ENCODE measurements at regions not wholly inside any gene's neighbourhood (a gene's known extent, or its start where the extent isn't known, plus 50 kb on each side); places are given as distances from the start of the nearest gene placed in this dataset.
A peak's percentile ranks its signal among the peaks of the same experiment; 100 is the strongest.
"Not testable (repeated sequence)": the region's sequence is repeated elsewhere in the genome, so short reads cannot be mapped to it uniquely, and the experiment has no call there.

DNA sequence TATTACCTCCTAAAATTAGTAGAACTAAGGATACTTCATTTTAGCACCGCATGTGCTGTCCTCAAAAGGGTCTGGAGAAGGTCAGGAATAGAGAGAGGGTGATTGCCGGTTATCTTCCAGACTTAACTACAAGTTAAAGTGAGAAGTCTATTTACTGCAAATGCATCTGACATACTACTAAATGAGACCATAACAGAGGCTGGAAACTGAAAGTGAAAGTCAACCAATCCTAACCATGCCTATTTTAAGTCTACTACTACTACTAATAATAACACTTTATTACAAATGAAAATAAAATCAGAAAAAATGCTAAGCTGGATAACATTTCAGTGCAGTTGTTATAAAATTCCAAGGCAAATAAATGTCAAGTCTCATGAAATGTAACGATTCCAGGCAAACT, 244.7 kb downstream of the KIF20B start:
- peak; percentile 29 for DNase-seq (ENCODE audit: low read depth)

DNA sequence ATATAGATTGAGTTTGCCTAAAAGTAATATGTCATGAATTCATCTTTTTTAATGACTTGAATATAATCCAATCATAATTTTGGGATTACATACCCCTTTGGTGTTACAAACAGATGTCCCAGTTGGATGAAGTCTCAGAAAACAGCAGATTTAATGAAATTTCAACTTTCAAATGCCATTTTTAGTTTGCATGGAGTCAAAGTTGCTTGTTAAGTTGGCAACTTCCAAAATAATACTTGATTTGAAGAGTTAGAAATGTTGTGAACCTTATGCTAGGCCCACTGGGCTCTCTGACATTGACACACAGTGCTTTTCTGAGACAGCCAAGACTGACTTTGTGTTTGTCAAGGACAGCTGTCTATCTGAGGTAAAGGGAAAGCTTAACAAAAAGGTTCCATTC, 248.1 kb downstream of the KIF20B start:
- DNase-seq (ENCODE audit: low read depth), result no peak

DNA sequence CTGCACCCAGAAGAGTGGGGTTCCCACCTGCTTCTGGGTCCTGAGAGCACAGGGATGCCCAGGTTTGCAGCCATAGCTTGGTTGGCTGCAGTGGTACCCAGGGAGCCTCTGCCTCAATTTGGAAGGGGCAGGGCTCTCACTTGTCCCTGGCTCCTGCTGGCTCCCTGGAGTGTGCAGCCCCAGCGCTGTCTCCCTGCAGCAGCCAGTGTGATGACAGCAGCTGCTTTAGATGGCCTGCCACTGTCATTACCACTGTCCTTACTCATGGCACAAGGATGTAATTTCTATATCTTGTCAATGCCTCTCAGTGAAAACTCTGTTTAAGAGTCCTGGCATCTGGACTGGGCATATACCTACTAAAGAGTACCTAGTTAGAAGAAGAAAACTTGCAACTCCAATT, 250.9 kb downstream of the KIF20B start:
- no peak for DNase-seq (ENCODE audit: low read depth)

DNA sequence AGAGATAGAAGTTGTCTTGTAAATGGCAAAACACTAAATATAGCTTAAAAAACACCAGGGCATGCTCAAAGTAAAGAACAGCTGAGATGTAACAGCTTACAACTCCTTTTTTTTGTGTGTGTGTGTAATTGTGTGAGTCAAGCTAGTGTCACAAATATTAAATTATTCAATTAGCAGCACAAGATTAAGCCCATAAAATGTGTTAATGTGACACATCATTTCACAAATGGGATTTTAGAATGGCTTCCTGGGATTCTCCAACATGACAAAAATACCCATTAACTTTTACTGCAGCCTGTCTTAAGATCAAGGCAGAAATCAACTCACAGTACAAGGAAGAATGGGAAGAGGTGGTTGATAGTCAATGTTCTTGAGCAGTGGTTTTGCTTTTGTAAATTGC, 251.4 kb downstream of the KIF20B start:
- no peak for DNase-seq (ENCODE audit: low read depth)

DNA sequence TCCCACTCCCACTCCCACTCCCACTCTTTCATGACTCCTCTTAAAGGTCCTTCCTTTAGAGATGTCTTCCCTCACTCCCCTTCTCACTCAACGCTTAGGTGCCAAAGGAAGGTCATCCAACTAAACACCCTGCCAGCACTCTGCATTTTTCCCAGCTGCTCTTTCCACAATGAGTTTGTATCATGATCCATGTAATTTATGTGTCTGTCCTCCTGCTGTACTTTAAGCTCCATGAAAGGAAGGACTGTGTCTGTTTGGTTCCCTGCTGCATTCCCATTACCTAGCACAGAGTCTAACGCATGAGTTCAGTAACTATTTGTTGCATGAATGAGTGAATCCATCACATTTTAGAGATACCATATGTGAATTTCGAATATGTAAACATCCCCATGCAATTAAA, 252.7 kb downstream of the KIF20B start:
- no peak for DNase-seq (ENCODE audit: low read depth)

DNA sequence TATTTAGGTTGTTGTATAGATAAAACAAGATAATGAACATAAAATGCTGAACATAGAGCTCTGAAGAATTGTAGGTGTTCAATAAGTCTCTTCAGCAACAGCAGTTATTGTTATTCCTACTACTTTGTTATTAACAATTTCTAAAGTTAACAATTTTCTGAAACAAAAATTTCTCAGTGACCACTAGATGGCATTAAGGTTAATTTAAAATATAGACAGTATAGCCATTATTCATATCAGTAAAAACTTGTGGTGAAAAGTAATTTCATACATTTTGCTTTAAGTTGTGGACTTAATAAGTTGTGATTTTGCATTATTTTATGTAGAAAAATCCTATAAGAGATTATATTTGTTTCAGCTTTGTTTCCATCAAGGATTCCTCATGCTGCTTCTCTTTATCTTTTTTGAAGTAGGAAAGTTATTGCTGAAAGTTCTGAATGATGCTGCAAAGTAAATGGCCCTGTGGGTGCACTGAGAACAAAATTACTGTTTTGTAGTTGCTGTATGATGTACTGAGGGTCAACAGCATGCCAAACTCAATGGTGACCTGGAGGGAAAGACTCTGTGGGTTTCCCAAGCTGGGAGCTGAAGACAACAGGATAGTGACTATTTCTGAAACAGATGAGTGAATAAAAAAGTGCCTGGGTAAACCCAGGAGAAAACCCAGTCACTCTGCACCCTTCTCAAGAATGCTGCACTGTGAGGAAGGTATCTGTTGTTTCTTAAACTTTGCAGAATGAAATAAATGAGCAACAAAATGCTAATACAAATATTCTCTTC, 253.6 kb downstream of the KIF20B start:
- DNase-seq (ENCODE audit: low read depth), result no peak

DNA sequence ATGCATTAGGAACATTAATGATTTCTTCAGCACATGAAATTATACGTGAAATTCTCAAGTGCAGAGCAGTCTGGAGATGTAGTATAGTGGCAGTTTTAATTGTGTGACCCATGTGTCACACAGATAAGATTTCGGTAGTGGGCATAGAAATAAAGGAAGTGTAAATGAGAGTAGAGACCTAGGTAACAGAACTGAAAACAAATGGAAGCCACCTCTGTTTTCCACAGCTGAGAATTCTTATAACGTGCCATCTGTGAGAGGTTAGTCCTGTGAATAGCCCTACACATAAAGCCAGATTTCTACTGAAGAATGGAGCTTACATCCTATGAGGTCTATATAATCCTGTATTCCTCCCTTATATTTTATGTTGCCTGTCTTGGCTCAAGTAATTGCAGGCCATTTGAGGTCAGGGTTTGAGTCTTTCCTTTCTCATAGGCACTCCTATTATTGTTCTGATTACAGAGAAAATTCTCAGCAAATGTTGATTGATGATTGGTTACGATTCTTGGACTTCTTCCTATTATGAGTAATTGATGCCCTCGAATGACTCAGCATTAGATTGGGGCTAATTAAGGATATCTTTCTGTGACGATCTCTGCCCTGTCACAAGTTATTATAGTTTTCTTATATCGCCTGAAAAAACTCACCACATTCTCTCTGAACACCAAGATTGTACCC, 258.2 kb downstream of the KIF20B start:
- DNase-seq (ENCODE audit: low read depth), result no peak

DNA sequence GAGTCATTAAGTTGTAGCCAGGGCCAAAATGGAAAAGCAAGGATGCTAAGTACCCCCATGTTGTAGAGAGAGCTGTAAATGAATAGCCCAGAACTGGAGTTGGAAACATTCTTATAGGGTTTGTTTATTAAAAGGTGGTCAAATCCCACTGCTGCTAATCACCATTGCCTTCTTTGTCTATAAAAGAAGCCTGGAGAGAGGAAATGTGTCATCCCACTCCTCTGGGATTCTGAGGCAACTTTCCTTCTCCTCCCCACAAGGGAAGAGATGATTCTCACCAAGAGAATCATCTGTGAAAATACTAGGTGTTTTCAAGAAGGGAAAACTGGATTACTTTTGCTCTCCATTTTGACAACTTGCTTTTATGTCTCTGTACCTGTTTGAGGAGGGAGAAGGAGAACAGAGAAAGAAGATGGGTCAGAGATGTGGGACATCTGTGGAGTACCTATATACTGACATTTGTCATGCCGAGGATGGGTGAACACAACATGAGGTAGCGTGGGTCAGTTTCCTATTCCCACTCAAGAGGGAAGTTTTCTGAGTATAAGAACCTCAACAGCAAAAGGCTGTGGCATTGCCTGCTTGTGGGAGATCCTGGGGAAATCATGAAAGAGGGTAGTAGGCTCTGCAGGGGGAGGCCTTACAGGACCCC, 262.2 kb downstream of the KIF20B start:
- no peak for DNase-seq (ENCODE audit: low read depth)

DNA sequence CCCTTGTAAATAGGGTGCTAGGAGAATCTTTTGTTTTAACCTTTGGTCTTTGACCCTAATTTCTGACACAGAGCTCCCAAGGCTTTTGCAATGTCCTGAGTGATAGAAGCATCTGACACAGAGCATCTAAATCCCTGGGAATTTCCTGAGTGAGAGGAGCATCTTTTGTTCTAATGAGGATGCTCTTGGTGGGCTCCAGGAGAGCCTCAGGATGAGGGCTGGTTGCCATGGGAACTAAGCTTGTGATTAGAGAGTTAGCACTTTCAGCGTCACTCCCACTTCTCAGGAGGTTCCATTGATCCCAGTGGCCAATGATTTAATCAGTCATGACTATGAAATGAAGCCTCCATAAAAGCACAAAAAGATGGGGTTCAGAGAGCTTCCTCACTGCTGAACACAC, 264.8 kb downstream of the KIF20B start:
- DNase-seq (ENCODE audit: low read depth), result no peak

DNA sequence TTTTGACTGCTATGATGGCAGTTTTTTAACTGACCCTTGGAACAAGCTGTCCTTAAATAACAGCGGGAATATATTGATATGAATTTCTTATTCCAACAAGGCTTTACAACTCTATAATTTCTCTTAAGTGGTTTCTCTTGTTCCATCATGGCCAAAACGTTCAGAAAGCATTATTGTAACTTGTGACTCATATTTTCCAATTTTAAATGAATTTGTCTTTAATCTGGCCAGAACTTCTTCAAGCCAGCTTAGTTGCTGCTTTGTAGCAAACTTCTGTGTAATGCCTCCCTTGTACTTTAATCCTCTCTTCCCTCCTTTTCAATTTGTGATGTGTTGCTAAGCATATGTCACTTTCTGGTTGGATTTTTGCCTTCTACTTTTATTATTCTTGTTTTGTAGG, 271.9 kb downstream of the KIF20B start:
- no peak for DNase-seq (ENCODE audit: low read depth)

DNA sequence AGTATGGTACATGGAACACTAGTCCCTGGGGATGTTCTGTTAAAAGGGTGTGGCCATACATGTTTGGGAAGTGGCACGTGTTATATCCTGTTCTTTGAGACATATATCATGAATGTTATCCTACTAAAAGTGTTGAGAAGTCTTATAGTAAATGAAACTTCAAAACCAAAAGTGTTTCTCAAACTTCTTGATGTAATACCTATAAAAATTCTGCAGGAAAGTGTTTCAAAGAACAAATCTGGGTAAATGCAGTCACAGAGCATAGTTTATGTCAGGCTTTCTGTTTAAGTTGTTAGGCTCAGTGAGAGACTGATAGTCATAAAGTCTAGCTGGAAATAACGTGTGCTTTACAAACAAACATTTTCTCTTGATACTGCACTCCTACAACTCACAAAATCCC, 273.7 kb downstream of the KIF20B start:
- no peak for DNase-seq (ENCODE audit: low read depth)

DNA sequence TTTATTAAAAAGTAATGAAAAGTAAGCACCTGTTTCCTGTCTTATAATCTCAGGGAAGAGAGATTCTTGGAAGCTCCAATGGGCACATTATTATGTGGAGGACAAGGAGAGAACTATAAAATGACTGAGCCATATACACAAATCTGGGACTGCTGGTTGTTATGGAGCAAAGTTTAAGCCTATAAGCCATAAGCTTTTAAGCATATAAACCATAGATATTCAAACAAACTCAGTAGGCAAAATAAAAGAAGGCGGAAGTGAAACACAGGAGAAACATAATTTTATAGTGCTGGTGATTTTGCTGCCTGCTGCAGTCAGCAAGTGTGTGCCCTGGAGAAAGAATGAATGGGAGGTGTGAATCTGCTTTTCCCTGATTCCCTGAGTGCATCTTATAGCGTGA, 274.4 kb downstream of the KIF20B start:
- no peak for DNase-seq (ENCODE audit: low read depth)

DNA sequence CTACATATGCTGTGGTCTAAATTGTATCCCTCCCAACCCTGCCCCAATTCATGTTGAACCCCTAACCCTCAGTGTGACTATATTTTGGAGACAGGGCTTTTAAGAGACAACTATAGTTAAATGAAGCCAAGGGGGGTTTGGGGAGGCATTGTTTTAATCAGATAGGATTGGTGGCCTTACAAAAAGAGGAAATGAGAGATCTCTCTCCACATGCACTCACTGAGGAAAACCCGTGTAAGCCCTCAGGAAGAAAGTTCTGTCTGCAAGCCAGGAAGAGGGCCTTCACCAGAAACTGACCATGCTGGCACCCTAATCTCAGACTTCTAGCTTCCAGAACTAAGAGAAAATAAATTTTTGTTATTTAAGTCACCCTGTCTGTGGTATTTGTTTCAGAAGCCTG, 276.7 kb downstream of the KIF20B start:
- no peak for DNase-seq (ENCODE audit: low read depth)

DNA sequence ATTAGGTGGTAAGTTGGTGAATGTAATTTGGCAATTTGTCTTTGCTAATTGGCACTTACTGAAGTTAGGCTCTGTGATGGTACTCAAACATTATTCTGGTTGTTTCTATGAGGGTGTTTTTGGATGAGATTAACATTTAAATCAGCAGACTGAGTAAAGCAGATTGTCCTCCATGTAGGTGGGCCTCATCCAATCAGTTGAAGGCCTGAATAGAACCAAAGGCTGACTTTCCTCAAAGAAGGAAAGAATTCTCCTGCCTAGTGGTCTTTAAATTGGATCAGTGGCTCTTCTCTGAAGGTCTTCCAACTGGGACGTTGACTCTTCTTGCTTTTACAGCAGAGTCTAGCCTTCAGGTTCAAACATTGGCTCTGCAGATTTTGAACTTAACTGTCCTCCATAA, 278.3 kb downstream of the KIF20B start:
- DNase-seq (ENCODE audit: low read depth), result no peak

DNA sequence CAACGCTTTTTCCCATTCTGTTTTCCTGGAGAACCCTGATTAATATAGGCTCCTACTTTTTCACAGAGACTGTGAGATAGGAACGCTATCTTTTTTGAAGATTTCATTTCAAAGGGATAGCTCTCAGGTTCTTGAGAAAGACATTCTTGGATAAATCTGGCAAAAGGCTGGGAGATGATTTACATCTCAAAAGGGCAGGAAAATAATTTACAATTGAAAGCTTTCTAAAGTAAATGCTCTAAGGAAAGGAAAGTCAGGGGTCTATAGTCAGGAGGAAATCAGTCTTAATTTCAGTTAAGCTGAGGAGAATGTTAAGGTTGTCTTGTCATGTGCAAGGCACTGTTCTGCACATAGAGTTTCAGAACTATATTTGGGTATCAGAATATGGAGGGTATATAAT, 278.8 kb downstream of the KIF20B start:
- DNase-seq (ENCODE audit: low read depth), result no peak

DNA sequence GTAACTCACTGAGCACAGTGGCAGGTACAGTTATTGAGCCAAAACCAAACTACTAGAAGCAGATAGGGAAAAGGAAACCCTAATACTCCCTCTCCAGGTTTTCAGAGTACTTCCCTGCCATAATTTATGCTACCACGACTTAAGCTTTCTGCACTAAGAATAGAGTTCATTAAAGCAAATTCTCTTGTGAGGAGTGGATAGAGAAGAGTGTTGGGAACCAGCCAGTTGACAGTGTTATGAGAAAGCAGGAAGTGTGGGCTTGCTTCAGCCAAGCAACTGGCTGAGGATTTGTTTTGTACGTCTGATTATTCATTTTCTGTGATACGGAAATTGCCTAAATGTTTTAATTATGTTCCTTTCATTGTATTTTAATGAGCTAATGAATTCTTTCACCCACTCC, 280.5 kb downstream of the KIF20B start:
- DNase-seq (ENCODE audit: low read depth), result peak; percentile 14

DNA sequence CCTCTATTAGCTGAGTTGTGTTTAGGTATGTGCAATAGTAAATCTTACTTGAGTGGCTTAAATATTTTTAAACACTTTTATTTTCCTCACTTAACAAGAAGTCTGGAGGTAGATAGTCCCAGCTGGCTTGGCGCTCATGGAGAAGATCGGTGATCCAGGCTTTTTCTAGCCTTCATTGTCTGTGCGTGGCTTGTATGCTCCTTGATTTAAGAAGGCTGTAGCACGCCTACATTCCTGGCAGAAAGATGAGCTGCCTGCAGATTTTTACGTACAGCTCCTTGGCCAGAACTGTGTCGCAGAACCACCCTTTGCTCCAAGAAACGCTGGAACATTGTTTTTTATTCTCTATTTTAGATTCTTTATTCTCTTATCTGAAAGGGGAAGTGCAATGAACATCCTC, 284.1 kb downstream of the KIF20B start:
- no peak for DNase-seq (ENCODE audit: low read depth)

DNA sequence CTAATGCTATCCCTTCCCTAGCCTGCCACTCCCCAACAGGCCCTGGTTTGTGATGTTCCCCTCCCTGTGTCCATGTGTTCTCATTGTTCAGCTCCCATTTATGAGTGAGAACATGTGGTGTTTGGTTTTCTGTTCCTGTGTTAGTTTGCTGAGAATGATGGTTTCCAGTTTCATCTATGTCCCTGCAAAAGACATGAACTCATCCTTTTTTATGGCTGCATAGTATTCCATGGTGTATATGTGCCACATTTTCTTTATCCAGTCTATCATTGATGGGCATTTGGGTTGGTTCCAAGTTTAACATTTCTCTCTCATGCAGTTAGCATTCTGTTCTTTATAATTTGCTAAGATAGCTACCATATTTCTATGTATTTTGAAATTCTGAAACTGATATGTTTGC, 287.0 kb downstream of the KIF20B start:
- DNase-seq (ENCODE audit: low read depth), result not testable (repeated sequence)

DNA sequence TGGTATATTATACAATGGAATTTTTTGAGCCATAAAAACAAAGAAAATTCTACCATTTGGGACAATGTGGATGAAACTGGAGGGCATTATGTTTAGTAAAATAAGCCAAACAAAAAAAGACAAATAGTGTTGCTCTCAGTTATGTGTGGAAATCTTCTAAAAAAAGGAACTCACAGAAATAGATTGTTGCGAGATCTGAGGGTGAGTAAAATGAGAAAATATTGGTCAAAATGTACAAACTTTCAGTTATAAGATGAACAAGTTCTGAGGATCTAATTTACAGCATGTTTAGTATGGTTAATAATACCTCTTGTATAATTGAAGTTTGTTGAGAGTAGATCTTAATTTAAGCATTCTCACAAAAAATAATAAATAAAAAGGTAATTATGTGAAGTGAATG, 291.2 kb downstream of the KIF20B start:
- DNase-seq (ENCODE audit: low read depth), result no peak

DNA sequence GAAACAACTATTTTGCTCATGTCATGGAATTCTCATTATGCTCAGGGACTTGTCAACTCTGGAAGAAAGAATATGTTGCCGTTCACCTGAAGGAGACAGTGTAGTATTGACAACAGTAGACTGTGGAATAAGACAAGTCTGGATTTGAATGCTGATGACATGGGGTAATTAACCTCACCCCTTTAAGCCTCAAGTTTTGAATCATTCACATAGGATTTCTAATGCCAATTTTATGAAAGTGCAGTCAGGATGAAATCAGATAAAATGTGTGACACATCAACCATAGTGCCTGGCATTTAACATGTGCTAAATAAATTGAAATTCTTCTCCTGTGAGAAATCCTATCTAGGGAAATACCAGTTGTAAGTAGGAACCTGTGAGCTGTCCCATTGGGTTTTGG, 305.8 kb downstream of the KIF20B start:
- peak; percentile 3 for DNase-seq (ENCODE audit: low read depth)

DNA sequence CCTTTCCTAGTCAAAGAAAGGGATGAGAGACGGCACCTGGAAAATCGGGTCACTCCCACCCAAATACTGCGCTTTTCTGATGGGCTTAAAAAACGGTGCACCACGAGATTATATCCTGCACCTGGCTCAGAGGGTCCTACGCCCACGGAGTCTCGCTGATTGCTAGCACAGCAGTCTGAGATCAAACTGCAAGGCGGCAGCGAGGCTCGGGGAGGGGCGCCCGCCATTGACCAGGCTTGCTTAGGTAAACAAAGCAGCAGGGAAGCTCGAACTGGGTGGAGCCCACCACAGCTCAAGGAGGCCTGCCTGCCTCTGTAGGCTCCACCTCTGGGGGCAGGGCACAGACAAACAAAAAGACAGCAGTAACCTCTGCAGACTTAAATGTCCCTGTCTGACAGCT, 309.9 kb downstream of the KIF20B start:
- not testable (repeated sequence) for DNase-seq (ENCODE audit: low read depth)

DNA sequence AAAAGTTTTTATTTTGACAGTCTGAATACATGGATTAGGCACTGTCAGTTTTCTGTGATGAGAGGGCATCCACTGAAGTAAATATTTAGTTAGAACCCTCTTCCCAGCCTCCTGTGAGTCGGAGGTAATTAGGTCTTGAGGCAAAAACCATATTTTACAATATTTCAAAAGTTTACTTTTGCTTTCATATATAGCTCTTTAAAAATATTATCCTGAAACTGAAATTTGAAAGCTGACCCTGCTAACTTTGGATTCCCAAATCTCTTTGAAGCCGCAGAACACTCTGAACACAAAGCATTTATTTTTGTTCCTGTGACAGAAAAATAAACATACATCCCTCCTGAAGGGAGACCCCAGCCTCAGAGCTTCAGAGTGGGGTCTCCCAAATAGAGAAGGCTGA, 317.4 kb downstream of the KIF20B start:
- no peak for DNase-seq (ENCODE audit: low read depth)

DNA sequence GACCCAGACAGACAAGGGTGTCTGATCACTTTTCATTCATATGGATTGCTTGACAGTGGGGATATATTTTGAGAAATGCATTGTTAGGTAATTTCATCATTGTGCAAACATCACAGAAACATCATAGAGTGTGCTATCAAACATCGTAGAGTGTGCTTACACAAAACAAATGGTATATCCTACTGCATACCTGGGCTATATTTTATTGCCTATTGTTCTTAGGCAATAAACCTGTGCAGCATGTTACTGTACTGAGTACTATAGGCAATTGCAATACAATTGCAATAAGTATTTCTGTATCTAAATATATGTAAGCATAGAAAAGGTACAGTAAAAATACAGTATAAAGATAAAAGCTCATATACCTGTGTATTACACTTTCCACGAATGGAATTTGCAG, 319.1 kb downstream of the KIF20B start:
- no peak for DNase-seq (ENCODE audit: low read depth)

Data from renal cortical epithelial cell (primary cell).